Stimulated activated CD8-positive, alpha-beta memory T cell treated with anti-CD3 and anti-CD28 coated beads, Interleukin-7, amount 100 ng/mL, for 4 hours (primary cell): ENCODE measurements at regions not wholly inside any gene's neighbourhood (a gene's known extent, or its start where the extent isn't known, plus 50 kb on each side); places are given as distances from the start of the nearest gene placed in this dataset.

Experiments
- DNase-seq, 2 donors: peaks; one replicate each; pipeline ENCODE4 v3.0.0-alpha.2; 2020; ENCODE audit warnings: low read depth in 2 of 2

GRCh38 chr6:6479785-6480184, 108.7 kb upstream of the LY86 start:
- DNase-seq: no peak

GRCh38 chr6:6482256-6482655, 106.3 kb upstream of the LY86 start:
- no peak for DNase-seq

- DNase-seq: no peak
These were observed 105.4 kb upstream of the LY86 start for GRCh38 chr6:6483168-6483567.

- DNase-seq: no peak
These were observed 104.8 kb upstream of the LY86 start for GRCh38 chr6:6483733-6484132.

GRCh38 chr6:6484681-6485080, 103.8 kb upstream of the LY86 start:
- DNase-seq: no peak

- no peak for DNase-seq
These were observed 101.9 kb upstream of the LY86 start for GRCh38 chr6:6486595-6486994.

GRCh38 chr6:6491761-6492160, 96.8 kb upstream of the LY86 start:
- no peak for DNase-seq

- DNase-seq: no peak
These were observed 95.8 kb upstream of the LY86 start for GRCh38 chr6:6492675-6493074.

- peak in 1 of 2 donors; percentile 19 for DNase-seq
These were observed 94.4 kb upstream of the LY86 start for GRCh38 chr6:6494139-6494538.

- DNase-seq: no peak
These were observed 93.8 kb upstream of the LY86 start for GRCh38 chr6:6494677-6495076.

GRCh38 chr6:6495851-6496250, 92.7 kb upstream of the LY86 start:
- DNase-seq: no peak

- DNase-seq: no peak
These were observed 91.0 kb upstream of the LY86 start for GRCh38 chr6:6497541-6497940.

GRCh38 chr6:6497976-6498375, 90.5 kb upstream of the LY86 start:
- no peak for DNase-seq

- DNase-seq: no peak
These were observed 85.3 kb upstream of the LY86 start for GRCh38 chr6:6503191-6503590.

- DNase-seq: no peak
These were observed 83.4 kb upstream of the LY86 start for GRCh38 chr6:6505111-6505510.

- no peak for DNase-seq
These were observed 79.9 kb upstream of the LY86 start for GRCh38 chr6:6508643-6509042.

GRCh38 chr6:6509284-6509683, 79.2 kb upstream of the LY86 start:
- DNase-seq: no peak

- DNase-seq: no peak
These were observed 75.8 kb upstream of the LY86 start for GRCh38 chr6:6512711-6513110.

GRCh38 chr6:6515691-6516607, 72.6 kb upstream of the LY86 start:
- DNase-seq: peak; percentile 27 to 41

GRCh38 chr6:6516666-6517458, 71.7 kb upstream of the LY86 start:
- DNase-seq: no peak

- DNase-seq: no peak
These were observed 69.7 kb upstream of the LY86 start for GRCh38 chr6:6518631-6519427.

- no peak for DNase-seq
These were observed 66.5 kb upstream of the LY86 start for GRCh38 chr6:6521961-6522482.
